GM12801 (cell line): ENCODE measurements at regions not wholly inside any gene's neighbourhood (a gene's known extent, or its start where the extent isn't known, plus 50 kb on each side); places are given as distances from the start of the nearest gene placed in this dataset.

ENCODE experiments used
- TF ChIP-seq, protein P1 (sequence below): IDR thresholded peaks from one replicate; pipeline ENCODE4 v1.5.1; 2011; ENCODE audit warnings: control low read depth; ENCODE audit not compliant: insufficient read length; ENCODE audit errors: extremely low read depth

DNA sequence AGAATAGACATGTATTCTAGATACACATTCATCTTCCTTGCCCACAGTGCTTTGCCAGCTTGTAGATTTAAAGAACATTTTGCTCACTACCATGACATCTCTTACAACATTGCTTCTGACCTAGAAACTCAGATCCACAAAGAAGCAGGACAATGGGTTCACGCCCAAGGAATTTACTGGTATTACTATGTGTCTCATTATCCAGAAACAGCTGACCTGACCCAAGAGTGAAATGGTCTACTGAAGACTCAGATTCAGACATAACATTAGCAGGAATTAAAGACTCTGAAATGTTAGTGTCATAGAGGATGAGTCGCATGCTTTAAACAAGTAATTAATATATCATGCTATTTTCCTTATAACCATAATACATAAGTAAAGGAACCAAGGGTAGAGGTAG is 731.4 kb downstream of the GALC start:
- TF ChIP-seq, protein P1, sequence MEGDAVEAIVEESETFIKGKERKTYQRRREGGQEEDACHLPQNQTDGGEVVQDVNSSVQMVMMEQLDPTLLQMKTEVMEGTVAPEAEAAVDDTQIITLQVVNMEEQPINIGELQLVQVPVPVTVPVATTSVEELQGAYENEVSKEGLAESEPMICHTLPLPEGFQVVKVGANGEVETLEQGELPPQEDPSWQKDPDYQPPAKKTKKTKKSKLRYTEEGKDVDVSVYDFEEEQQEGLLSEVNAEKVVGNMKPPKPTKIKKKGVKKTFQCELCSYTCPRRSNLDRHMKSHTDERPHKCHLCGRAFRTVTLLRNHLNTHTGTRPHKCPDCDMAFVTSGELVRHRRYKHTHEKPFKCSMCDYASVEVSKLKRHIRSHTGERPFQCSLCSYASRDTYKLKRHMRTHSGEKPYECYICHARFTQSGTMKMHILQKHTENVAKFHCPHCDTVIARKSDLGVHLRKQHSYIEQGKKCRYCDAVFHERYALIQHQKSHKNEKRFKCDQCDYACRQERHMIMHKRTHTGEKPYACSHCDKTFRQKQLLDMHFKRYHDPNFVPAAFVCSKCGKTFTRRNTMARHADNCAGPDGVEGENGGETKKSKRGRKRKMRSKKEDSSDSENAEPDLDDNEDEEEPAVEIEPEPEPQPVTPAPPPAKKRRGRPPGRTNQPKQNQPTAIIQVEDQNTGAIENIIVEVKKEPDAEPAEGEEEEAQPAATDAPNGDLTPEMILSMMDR, result no peak

DNA sequence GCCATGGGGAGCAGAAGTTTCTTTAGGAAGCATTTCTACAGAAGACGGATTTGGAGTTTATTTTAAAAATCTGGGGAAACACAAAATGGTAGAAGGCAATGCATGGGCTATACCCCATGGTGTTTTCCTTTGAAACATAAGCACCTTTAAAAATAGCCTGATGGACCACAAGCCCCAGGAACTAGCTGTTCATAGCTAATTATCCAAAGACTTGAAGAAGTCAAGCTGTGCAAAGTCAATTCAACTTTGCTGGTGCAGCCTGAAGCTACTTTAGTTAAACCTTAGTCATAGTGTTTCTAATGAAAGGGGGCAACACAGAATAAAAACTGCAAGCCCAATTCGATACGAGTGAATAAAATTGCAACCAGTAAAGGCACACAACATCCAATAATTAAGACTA is 732.5 kb downstream of the GALC start:
- TF ChIP-seq, protein P1, result no peak

- TF ChIP-seq, protein P1, result no peak
These were observed 735.6 kb downstream of the GALC start for GRCh38 chr14:87257421-87257820.

DNA sequence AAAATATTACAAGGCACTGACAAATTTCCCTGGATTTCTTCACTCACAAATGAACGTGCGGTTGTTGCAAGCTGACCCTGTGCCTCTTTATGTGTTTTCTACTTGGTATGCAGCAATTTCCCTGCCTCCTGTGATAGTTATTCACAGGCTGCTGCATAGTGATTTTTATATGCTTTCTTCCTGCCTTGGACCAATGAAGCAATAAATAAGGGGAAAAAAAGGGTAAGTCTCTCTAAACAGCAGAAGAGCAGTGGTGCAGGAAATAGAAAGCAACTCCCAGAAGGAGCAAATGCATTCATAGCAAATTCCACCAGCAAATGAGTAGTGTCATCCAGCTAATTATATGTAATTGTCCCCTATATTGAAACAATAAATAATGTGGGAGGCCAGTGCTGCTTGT is 737.9 kb downstream of the GALC start:
- TF ChIP-seq, protein P1, result no peak

DNA sequence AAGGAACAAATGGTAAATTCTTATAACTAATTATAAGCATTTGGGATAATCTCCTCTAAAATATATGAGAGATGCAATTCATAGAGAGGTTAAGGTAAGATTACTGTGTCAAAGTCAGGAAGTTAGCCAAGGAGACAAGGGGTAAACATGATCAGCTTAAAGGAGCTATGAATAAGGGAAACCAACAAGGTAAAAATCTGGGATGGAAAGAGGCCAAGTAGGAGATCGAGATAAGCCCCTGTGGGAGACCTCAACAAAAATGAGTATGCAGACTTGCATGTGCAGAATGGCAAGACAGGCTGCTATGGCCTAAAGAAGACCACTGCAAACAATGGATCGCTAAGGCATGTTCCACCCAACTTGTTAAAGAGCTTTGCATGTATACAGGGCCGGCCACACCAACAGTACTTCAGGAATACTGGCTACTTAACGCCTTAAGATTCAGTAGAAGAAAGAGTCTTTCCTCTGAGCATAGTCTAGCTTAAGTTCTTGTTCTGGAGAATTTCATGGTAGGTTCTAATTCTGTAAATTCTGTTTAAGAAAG is 738.6 kb downstream of the GALC start:
- TF ChIP-seq, protein P1, result no peak

DNA sequence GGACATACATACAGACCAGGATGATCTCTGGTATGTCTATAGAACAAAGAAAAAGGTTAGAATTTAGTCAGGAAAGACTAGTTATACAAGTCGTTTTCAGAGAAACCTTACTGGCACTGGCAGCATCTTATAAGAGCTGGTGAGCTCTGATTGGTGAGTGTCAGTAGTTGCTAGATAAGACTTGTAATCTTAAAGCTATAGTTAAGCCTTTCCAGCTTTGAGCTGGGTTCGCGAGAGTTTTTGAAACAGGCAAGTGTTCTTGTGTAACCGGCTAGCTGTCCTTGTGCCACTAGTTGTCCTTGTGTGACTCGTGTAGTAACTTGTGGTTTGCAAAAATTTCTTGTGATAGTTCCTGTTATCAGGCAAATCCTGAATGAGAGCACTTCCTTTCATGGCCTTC is 740.9 kb downstream of the GALC start:
- TF ChIP-seq, protein P1, result no peak

- TF ChIP-seq, protein P1, result no peak
These were observed 742.0 kb downstream of the GALC start for GRCh38 chr14:87251011-87251410.
